ENCODE measurements at regions not wholly inside any gene's neighbourhood (a gene's known extent, or its start where the extent isn't known, plus 50 kb on each side); places are given as distances from the start of the nearest gene placed in this dataset.

DNA sequence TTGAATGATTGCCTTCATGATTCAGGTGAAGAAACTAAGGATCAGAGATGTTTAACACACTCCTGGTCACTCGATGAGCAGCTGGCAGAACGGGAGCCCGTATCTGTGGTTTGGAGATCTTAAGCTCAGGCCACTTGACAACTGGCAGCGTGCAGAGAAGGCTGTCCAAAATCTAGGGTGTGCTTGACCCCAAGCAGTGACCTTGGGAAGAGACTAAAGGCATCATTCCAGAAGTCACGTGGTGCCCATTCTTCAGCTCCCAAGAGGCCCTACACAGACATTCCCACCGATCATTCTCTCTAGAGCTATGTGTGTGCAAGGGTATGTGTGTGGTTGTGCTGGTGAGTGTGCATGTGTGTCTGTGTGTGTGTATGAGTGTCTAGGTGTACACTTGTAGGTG lies 493.8 kb downstream of the TCERG1L start:
- no peak overlapping the region for H3K4me3 ChIP-seq (ENCODE audit: low read length)
- TF ChIP-seq CTCF (conservative IDR thresholded peaks at IDR 0.05; ENCODE audit: low read length), result no peak
- DNase-seq (ENCODE audit: low read depth), result no peak

GRCh38 chr10:130820880-130821482 lies 490.5 kb downstream of the TCERG1L start:
- no peak overlapping the region for H3K4me3 ChIP-seq (ENCODE audit: low read length)
- no peak for DNase-seq (ENCODE audit: low read depth)
- no peak for TF ChIP-seq CTCF (conservative IDR thresholded peaks at IDR 0.05; ENCODE audit: low read length)

- no peak for DNase-seq (ENCODE audit: low read depth)
- no peak overlapping the region for H3K4me3 ChIP-seq (ENCODE audit: low read length)
- TF ChIP-seq CTCF (conservative IDR thresholded peaks at IDR 0.05; ENCODE audit: low read length), result no peak
Observed at GRCh38 chr10:130824230-130825014, 487.1 kb downstream of the TCERG1L start.

DNA sequence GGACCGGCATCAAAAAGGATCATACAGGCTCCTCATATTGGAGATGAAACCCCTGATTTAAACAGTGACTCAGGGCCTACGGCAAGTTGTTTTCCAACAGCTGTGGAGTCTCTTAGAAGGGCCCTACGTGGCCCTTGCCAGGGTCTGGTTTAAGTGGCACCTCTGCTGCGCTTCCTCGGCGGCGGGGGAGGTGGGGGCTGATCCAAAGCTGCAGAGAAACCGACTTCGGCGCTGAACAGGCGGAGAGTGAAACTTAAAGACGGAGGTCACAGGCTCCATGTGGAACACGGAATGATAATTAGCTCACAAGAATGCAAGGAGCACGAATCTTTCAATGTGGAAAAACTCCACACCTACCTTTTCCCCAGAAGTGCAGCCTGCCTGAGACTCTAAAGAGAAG lies 477.9 kb downstream of the TCERG1L start:
- no peak for DNase-seq (ENCODE audit: low read depth)
- H3K4me3 ChIP-seq (ENCODE audit: low read length), result no peak overlapping the region
- TF ChIP-seq CTCF (conservative IDR thresholded peaks at IDR 0.05; ENCODE audit: low read length), result no peak

DNA sequence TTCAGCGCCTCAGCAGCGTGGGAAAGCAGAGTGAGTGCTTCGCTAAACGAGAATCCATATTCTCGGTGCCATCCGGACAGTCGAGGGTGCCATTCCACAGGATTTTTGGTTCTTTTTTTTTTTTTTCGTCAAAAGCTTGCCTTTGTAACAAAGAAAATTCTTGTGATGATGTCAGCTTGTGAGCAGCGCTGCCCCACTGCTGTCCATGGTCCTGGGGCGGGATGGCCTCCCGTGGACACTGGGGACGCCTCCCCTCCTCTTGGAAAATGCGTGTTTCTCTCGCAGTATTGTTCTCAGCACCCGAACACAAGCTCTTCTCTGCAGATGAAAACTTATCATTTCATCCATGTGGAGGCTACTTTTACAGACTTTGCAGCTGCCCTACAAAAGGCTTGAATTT lies 477.4 kb downstream of the TCERG1L start:
- no peak overlapping the region for H3K4me3 ChIP-seq (ENCODE audit: low read length)
- DNase-seq (ENCODE audit: low read depth), result no peak
- TF ChIP-seq CTCF (conservative IDR thresholded peaks at IDR 0.05; ENCODE audit: low read length), result no peak

DNA sequence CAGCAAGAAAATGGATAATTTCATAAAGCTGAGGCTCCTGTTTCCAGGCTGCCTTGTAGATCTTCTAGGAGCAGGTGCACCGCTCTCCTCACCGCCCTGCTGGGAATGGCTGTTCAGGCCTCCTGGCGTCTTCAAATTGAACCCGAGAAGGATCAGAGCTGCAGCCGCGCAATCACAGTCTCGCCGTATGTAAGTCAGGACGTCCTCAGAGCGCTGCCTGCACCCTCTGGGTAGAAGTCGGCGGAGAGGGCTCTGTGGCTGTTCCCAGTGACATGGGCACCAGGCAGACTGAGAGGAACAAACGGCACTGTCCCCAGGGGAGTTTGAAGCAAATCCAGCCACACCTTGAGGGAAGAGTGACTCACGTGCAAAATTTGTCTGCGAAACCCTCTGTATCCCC lies 476.9 kb downstream of the TCERG1L start:
- H3K4me3 ChIP-seq (ENCODE audit: low read length), result no peak overlapping the region
- no peak for DNase-seq (ENCODE audit: low read depth)
- TF ChIP-seq CTCF (conservative IDR thresholded peaks at IDR 0.05; ENCODE audit: low read length), result no peak

- no peak for TF ChIP-seq CTCF (conservative IDR thresholded peaks at IDR 0.05; ENCODE audit: low read length)
- no peak overlapping the region for H3K4me3 ChIP-seq (ENCODE audit: low read length)
- no peak for DNase-seq (ENCODE audit: low read depth)
Observed at GRCh38 chr10:130835068-130835467, 476.5 kb downstream of the TCERG1L start.

Data from AG10803 (cell line).